ENCODE measurements at regions not wholly inside any gene's neighbourhood (a gene's known extent, or its start where the extent isn't known, plus 50 kb on each side); places are given as distances from the start of the nearest gene placed in this dataset.

- 51 to 64% methylated on average over 5 to 7 of the region's 8 CpGs for WGBS, 2 donors
- intact Hi-C loops (cut with DNase I): no loop called here
- H3K36me3 ChIP-seq: no peaks in the 10 kb centered on the region
- peaks cover 0 to 1% (median 0%) of the 10 kb centered on the region in 4 donors for H3K27me3 ChIP-seq
- no peak overlapping the region for H3K4me3 ChIP-seq
- H3K27ac ChIP-seq: no peak overlapping the region
- H3K4me1 ChIP-seq: no peaks in the 10 kb centered on the region
- no peak for DNase-seq
- no peaks in the 10 kb centered on the region for H3K9me3 ChIP-seq
- TF ChIP-seq POLR2A (IDR thresholded peaks at IDR 0.05) (no peak), CTCF (IDR thresholded peaks at IDR 0.05) (no peak)
Measured at GRCh38 chr2:118290411-118291250, 202.4 kb downstream of the INSIG2 start.

- H3K4me1 ChIP-seq: no peaks in the 10 kb centered on the region
- no peaks in the 10 kb centered on the region for H3K9me3 ChIP-seq
- intact Hi-C loops (cut with DNase I): no loop called here
- H3K36me3 ChIP-seq: no peaks in the 10 kb centered on the region
- TF ChIP-seq POLR2A (IDR thresholded peaks at IDR 0.05) (no peak), CTCF (IDR thresholded peaks at IDR 0.05) (no peak)
- 39 to 41% methylated on average over 2 to 3 of the region's 3 CpGs for WGBS, 2 donors
- DNase-seq: no peak
- H3K27me3 ChIP-seq: peaks cover 0 to 29% (median 0%) of the 10 kb centered on the region in 4 donors
- no peak overlapping the region for H3K4me3 ChIP-seq
- no peak overlapping the region for H3K27ac ChIP-seq
Measured at GRCh38 chr2:118279005-118279404, 190.7 kb downstream of the INSIG2 start.

- DNase-seq: no peak
- peaks cover 0 to 29% (median 0%) of the 10 kb centered on the region in 4 donors for H3K27me3 ChIP-seq
Measured at GRCh38 chr2:118278046-118278445, 189.8 kb downstream of the INSIG2 start.

GRCh38 chr2:118274841-118275510 lies 186.7 kb downstream of the INSIG2 start:
- peaks cover 0 to 31% (median 0%) of the 10 kb centered on the region in 4 donors for H3K27me3 ChIP-seq
- intact Hi-C loops (cut with DNase I): no loop called here
- no peaks in the 10 kb centered on the region for H3K36me3 ChIP-seq
- no peaks in the 10 kb centered on the region for H3K4me1 ChIP-seq
- no peaks in the 10 kb centered on the region for H3K9me3 ChIP-seq
- no peak for DNase-seq
- H3K4me3 ChIP-seq: no peak overlapping the region
- TF ChIP-seq POLR2A (IDR thresholded peaks at IDR 0.05): no peak
- no peak for TF ChIP-seq CTCF (IDR thresholded peaks at IDR 0.05)
- 55 to 63% methylated on average over 2 to 3 of the region's 4 CpGs for WGBS, 2 donors
- H3K27ac ChIP-seq: no peak overlapping the region

More at GRCh38 chr2:118278046-118278445, 189.8 kb downstream of the INSIG2 start:
- intact Hi-C loops (cut with DNase I): no loop called here
- H3K4me3 ChIP-seq: no peak overlapping the region
- no peak overlapping the region for H3K27ac ChIP-seq
- WGBS, 2 donors: 80 to 81% methylated on average over 5 of the region's 5 CpGs
- no peaks in the 10 kb centered on the region for H3K36me3 ChIP-seq
- H3K4me1 ChIP-seq: no peaks in the 10 kb centered on the region
- no peaks in the 10 kb centered on the region for H3K9me3 ChIP-seq
- TF ChIP-seq CTCF (IDR thresholded peaks at IDR 0.05) (no peak), POLR2A (IDR thresholded peaks at IDR 0.05) (no peak)

GRCh38 chr2:118272391-118272790 lies 184.1 kb downstream of the INSIG2 start:
- Histone ChIP-seq H3K36me3 (no peaks in the 10 kb centered on the region), H3K27ac (no peak overlapping the region), H3K9me3 (no peaks in the 10 kb centered on the region), H3K27me3 (peaks cover 0 to 15% (median 0%) of the 10 kb centered on the region in 4 donors), H3K4me3 (no peak overlapping the region), H3K4me1 (no peaks in the 10 kb centered on the region)
- intact Hi-C loops (cut with DNase I): no loop called here
- DNase-seq: no peak
- TF ChIP-seq CTCF (IDR thresholded peaks at IDR 0.05) (no peak), POLR2A (IDR thresholded peaks at IDR 0.05) (no peak)
- 70 to 79% methylated on average over 5 of the region's 5 CpGs for WGBS, 2 donors

Data from esophagus squamous epithelium (tissue), 5 donors.